Loucy (cell line): ENCODE measurements at regions not wholly inside any gene's neighbourhood (a gene's known extent, or its start where the extent isn't known, plus 50 kb on each side); places are given as distances from the start of the nearest gene placed in this dataset.

Experiments used
- H2AFZ ChIP-seq: fragments of 200-600 bp; sonication (generic); 2 replicates; pipeline ENCODE4 v1.6.0; 2016; ENCODE audit warnings: antibody characterized with exemption, mild to moderate bottlenecking, low read length, moderate library complexity
- H3F3A ChIP-seq: fragments of 200-600 bp; 2 replicates; pipeline ENCODE4 v1.6.0; 2016; ENCODE audit warnings: antibody characterized with exemption, low read depth, mild to moderate bottlenecking
- H3K27me3 ChIP-seq: fragments of 200-600 bp; sonication (generic); 2 replicates; pipeline ENCODE4 v1.6.1; 2014; ENCODE audit warnings: low read length, mild to moderate bottlenecking; ENCODE audit not compliant: insufficient read depth, poor library complexity, severe bottlenecking
- H3K36me3 ChIP-seq: fragments of 200-600 bp; sonication (generic); 2 replicates; pipeline ENCODE4 v1.6.1; 2016; ENCODE audit warnings: low read length; ENCODE audit not compliant: insufficient read depth
- H3K4me1 ChIP-seq: fragments of 200-600 bp; sonication (generic); 2 replicates; pipeline ENCODE4 v1.5.1; 2014; ENCODE audit warnings: low read length, mild to moderate bottlenecking; ENCODE audit not compliant: insufficient read depth, poor library complexity, severe bottlenecking
- H3K4me2 ChIP-seq: fragments of 200-600 bp; sonication (generic); 2 replicates; pipeline ENCODE4 v1.6.0; 2014; ENCODE audit warnings: antibody characterized with exemption, low read length, low read depth, mild to moderate bottlenecking; ENCODE audit not compliant: poor library complexity, severe bottlenecking
- H3K4me3 ChIP-seq: fragments of 200-600 bp; sonication (generic); 2 replicates; pipeline ENCODE4 v1.5.1; 2014; ENCODE audit warnings: low read length, mild to moderate bottlenecking, mixed read lengths; ENCODE audit not compliant: poor library complexity, severe bottlenecking
- H3K79me2 ChIP-seq: fragments of 200-600 bp; sonication (generic); 2 replicates; pipeline ENCODE4 v1.6.1; 2014; ENCODE audit warnings: low read length; ENCODE audit not compliant: insufficient read depth
- H3K9ac ChIP-seq: fragments of 200-600 bp; sonication (generic); 2 replicates; pipeline ENCODE4 v1.6.0; 2014; ENCODE audit warnings: mild to moderate bottlenecking, low read depth, low read length, moderate library complexity; ENCODE audit not compliant: poor library complexity, severe bottlenecking
- H3K9me2 ChIP-seq: fragments of 200-600 bp; sonication (generic); replicated peaks from 2 replicates; pipeline ENCODE4 v1.6.1; 2016; ENCODE audit warnings: low read depth, low read length, mixed read lengths
- H3K9me3 ChIP-seq: fragments of 200-600 bp; sonication (generic); 2 replicates; pipeline ENCODE4 v1.6.1; 2014; ENCODE audit warnings: mild to moderate bottlenecking, antibody characterized with exemption, low read length, low read depth; ENCODE audit not compliant: insufficient read depth
- H4K20me1 ChIP-seq: fragments of 200-600 bp; sonication (generic); 2 replicates; pipeline ENCODE4 v1.6.0; 2014; ENCODE audit warnings: antibody characterized with exemption, low read length, mild to moderate bottlenecking; ENCODE audit not compliant: insufficient read depth, poor library complexity, severe bottlenecking
- CTCF ChIP-seq: fragments of 200-600 bp; sonication (generic); conservative IDR thresholded peaks from 2 replicates; pipeline ENCODE4 v1.5.1; 2014; ENCODE audit warnings: mild to moderate bottlenecking, antibody characterized with exemption, low read length
- EZH2phosphoT487 ChIP-seq: fragments of 200-600 bp; IDR thresholded peaks from 2 replicates; pipeline ENCODE4 v1.6.1; 2018; ENCODE audit warnings: antibody characterized with exemption, mild to moderate bottlenecking, moderate library complexity, borderline replicate concordance

GRCh38 chr5:166716856-166717492 is 1574.5 kb upstream of the WWC1 start:
- no peaks in the 10 kb centered on the region for H3K79me2 ChIP-seq
- H3K4me2 ChIP-seq = no peak overlapping the region
- TF ChIP-seq CTCF (no peak), EZH2phosphoT487 (no peak)
- no peaks in the 10 kb centered on the region for H3K9me3 ChIP-seq
- H2AFZ ChIP-seq = no peak overlapping the region
- no peak overlapping the region for H3K4me3 ChIP-seq
- H3K36me3 ChIP-seq = no peaks in the 10 kb centered on the region
- H4K20me1 ChIP-seq = no peaks in the 10 kb centered on the region
- no peaks in the 10 kb centered on the region for H3K9me2 ChIP-seq
- H3K9ac ChIP-seq = no peak overlapping the region
- no peaks in the 10 kb centered on the region for H3F3A ChIP-seq
- H3K27me3 ChIP-seq = no peaks in the 10 kb centered on the region
- no peaks in the 10 kb centered on the region for H3K4me1 ChIP-seq

GRCh38 chr5:166719991-166720390 is 1571.5 kb upstream of the WWC1 start:
- Histone ChIP-seq H3K9me2 (no peaks in the 10 kb centered on the region), H3K4me1 (no peaks in the 10 kb centered on the region), H3K27me3 (no peaks in the 10 kb centered on the region), H3K9me3 (no peaks in the 10 kb centered on the region), H4K20me1 (no peaks in the 10 kb centered on the region), H3F3A (no peaks in the 10 kb centered on the region), H3K36me3 (no peaks in the 10 kb centered on the region), H3K4me2 (no peak overlapping the region), H3K79me2 (no peaks in the 10 kb centered on the region), H2AFZ (no peak overlapping the region), H3K4me3 (no peak overlapping the region), H3K9ac (no peak overlapping the region)
- TF ChIP-seq CTCF = no peak
- TF ChIP-seq EZH2phosphoT487 = no peak

- H3K4me3 ChIP-seq = no peak overlapping the region
- H3K4me2 ChIP-seq = no peak overlapping the region
- H3K79me2 ChIP-seq = no peaks in the 10 kb centered on the region
- no peak for TF ChIP-seq EZH2phosphoT487
- no peaks in the 10 kb centered on the region for H3K9me3 ChIP-seq
- H3K36me3 ChIP-seq = no peaks in the 10 kb centered on the region
- no peak overlapping the region for H2AFZ ChIP-seq
- no peaks in the 10 kb centered on the region for H4K20me1 ChIP-seq
- H3K4me1 ChIP-seq = no peaks in the 10 kb centered on the region
- no peaks in the 10 kb centered on the region for H3F3A ChIP-seq
- no peaks in the 10 kb centered on the region for H3K27me3 ChIP-seq
- no peak overlapping the region for H3K9ac ChIP-seq
- H3K9me2 ChIP-seq = no peaks in the 10 kb centered on the region
These were observed 1568.5 kb upstream of the WWC1 start for GRCh38 chr5:166722939-166723338.

DNA sequence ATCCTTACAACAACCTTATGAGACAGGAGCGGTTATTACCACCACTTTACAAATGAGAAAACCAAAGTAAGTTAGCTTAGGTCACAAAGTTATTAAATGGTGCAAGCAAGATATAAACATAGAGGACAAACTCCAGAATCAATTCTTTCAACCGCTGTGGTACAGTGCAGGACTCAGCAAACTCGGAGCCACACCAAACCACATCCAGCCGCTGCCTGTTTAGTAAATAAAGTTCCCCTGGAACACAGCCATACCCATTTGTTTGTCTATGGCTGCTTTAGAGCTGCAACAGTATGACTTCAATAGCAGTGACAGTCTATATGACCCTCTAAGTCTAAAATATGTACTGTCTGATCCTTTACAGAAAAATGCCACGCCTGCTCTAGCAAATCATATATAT is 1567.2 kb upstream of the WWC1 start:
- no peaks in the 10 kb centered on the region for H3K4me1 ChIP-seq
- H3K4me2 ChIP-seq = no peak overlapping the region
- no peak overlapping the region for H2AFZ ChIP-seq
- TF ChIP-seq CTCF = no peak
- no peak for TF ChIP-seq EZH2phosphoT487
- H3K9me3 ChIP-seq = no peaks in the 10 kb centered on the region
- no peaks in the 10 kb centered on the region for H3K36me3 ChIP-seq
- no peaks in the 10 kb centered on the region for H3F3A ChIP-seq
- no peak overlapping the region for H3K9ac ChIP-seq
- H4K20me1 ChIP-seq = no peaks in the 10 kb centered on the region
- H3K79me2 ChIP-seq = no peaks in the 10 kb centered on the region
- no peaks in the 10 kb centered on the region for H3K27me3 ChIP-seq
- no peak overlapping the region for H3K4me3 ChIP-seq
- no peaks in the 10 kb centered on the region for H3K9me2 ChIP-seq
